Thyroid gland (tissue), 4 donors: ENCODE measurements at regions not wholly inside any gene's neighbourhood (a gene's known extent, or its start where the extent isn't known, plus 50 kb on each side); places are given as distances from the start of the nearest gene placed in this dataset.
A peak's percentile ranks its signal among the peaks of the same experiment; 100 is the strongest.

Experiments
- DNase-seq, 2 donors: peaks; one replicate each; pipeline ENCODE4 v3.0.0-alpha.2; 2019
- H3K27ac ChIP-seq, 3 donors: fragments of 200-600 bp; sonication (generic); 1 replicate in 2 of 3; 2 replicates in 1 of 3; pipeline ENCODE4 v1.5.1; 2016 to 2019; ENCODE audit warnings: mild to moderate bottlenecking in 1 of 3, moderate library complexity in 1 of 3
- H3K27me3 ChIP-seq: fragments of 200-600 bp; sonication (generic); one replicate; pipeline ENCODE4 v1.5.1; 2019
- H3K36me3 ChIP-seq, 2 donors: fragments of 200-600 bp; sonication (generic); one replicate each; pipeline ENCODE4 v1.5.1; 2016 to 2019
- H3K4me1 ChIP-seq, 2 donors: fragments of 200-600 bp; sonication (generic); one replicate each; pipeline ENCODE4 v1.5.1; 2017 to 2019
- H3K4me3 ChIP-seq, 3 donors: fragments of 200-600 bp; sonication (generic); replicated peaks in 1 of 3; 1 replicate in 2 of 3; 2 replicates in 1 of 3; pipeline ENCODE4 v1.5.1; 2016; ENCODE audit warnings: mild to moderate bottlenecking in 1 of 3
- H3K9me3 ChIP-seq: fragments of 200-600 bp; sonication (generic); one replicate; pipeline ENCODE4 v1.5.1; 2017
- POLR2A ChIP-seq, 2 donors: fragments of 450-650 bp; IDR thresholded peaks; one replicate each; pipeline ENCODE4 v1.6.1; 2017; ENCODE audit warnings: antibody characterized with exemption in 2 of 2, mild to moderate bottlenecking in 2 of 2, moderate library complexity in 1 of 2
- WGBS, 2 donors: methylation state at CpG; one replicate each; pipeline ENCODE4 v1.1.5; 2017; 5-methylcytosine and 5-hydroxymethylcytosine counted together
- intact Hi-C: fragments of 100-400 bp; cut with DNase I; formaldehyde crosslinking; loops from one replicate; pipeline ENCODE4 v1.15.1; 2023
- TF ChIP-seq, protein P1 (sequence below), 6 experiments: fragments of 200-600 bp in 3 of 6; fragments of 450-650 bp in 3 of 6; sonication (generic) in 3 of 6; IDR thresholded peaks; one replicate each; pipeline ENCODE4 v1.5.1; 2016 to 2019; ENCODE audit warnings: antibody characterized with exemption in 6 of 6, mild to moderate bottlenecking in 2 of 6, inconsistent platforms in 1 of 6, moderate library complexity in 1 of 6

DNA sequence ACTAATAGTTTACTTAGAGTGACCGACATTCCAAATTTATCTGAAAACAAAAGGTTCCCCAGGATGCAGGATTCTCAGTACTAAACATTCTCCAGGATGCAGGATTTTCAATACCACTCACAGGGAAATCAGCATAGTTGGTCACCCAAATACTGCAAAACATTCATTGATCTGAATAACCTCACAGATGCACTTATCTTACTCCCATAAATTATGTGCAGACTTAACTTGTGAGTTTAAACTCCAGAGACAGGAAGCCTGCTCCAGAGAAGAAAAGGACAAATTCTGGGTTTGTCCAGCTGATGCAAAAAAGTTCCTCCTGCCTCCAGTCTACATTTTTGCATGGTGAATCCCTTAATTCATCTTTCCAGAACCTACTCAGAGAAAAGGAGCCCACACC, 514.2 kb upstream of the TMEM132C start:
- no peak for TF ChIP-seq POLR2A (IDR thresholded peaks at IDR 0.05)
- TF ChIP-seq, protein P1, sequence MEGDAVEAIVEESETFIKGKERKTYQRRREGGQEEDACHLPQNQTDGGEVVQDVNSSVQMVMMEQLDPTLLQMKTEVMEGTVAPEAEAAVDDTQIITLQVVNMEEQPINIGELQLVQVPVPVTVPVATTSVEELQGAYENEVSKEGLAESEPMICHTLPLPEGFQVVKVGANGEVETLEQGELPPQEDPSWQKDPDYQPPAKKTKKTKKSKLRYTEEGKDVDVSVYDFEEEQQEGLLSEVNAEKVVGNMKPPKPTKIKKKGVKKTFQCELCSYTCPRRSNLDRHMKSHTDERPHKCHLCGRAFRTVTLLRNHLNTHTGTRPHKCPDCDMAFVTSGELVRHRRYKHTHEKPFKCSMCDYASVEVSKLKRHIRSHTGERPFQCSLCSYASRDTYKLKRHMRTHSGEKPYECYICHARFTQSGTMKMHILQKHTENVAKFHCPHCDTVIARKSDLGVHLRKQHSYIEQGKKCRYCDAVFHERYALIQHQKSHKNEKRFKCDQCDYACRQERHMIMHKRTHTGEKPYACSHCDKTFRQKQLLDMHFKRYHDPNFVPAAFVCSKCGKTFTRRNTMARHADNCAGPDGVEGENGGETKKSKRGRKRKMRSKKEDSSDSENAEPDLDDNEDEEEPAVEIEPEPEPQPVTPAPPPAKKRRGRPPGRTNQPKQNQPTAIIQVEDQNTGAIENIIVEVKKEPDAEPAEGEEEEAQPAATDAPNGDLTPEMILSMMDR (IDR thresholded peaks at IDR 0.05), result no peak
- 67 to 78% methylated on average over 1 of the region's 1 CpG for WGBS, 2 donors
- Histone ChIP-seq H3K27me3 (no peaks in the 10 kb centered on the region), H3K36me3 (no peaks in the 10 kb centered on the region), H3K9me3 (no peaks in the 10 kb centered on the region), H3K4me1 (no peaks in the 10 kb centered on the region), H3K4me3 (no peak overlapping the region), H3K27ac (no peak overlapping the region)
- no peak for DNase-seq
- intact Hi-C loops, result no loop called here

DNA sequence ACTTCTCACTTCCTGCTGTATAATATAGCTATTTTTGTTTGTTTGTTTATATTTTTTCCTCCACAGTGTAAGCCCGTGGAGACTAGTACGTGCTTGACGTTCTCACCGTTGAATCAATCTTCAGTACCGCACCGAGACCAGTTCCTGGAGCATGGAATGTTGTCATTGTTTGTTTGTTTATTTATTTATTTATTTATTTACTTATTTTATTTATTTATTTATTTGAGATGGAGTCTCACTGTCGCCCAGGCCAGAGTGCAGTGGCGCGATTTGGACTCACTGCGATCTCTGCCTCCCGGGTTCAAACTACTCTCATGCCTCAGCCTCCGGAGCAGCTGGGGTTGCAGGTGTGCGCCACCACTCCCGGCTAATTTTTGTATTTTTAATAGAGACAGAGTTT, 506.6 kb upstream of the TMEM132C start:
- H3K9me3 ChIP-seq, result no peaks in the 10 kb centered on the region
- 96 to 98% methylated on average over 14 of the region's 14 CpGs for WGBS, 2 donors

DNA sequence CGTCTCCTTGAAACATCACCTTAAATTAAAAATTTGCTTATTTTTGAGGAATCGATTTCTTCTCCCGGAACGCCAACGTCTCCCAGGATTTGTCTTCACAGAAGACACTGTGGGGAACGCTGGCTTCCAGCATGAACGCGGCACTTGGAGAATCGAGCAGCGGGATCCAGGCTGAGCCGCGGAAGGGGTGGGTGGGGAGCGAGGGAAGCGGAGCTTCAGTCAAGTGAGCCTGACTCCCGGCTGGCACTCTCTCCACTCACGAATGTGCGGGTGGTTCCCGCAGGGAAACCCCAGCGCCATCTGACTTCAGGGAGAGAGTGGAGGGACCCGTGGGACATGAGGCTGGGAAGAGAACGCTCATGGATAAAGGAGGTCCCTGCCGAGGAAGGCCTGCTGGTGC, 506.0 kb upstream of the TMEM132C start:
- H3K27me3 ChIP-seq, result no peaks in the 10 kb centered on the region
- no peaks in the 10 kb centered on the region for H3K36me3 ChIP-seq
- H3K4me1 ChIP-seq, result no peaks in the 10 kb centered on the region
- TF ChIP-seq, protein P1 (IDR thresholded peaks at IDR 0.05), result no peak
- no peak for TF ChIP-seq POLR2A (IDR thresholded peaks at IDR 0.05)
- H3K9me3 ChIP-seq, result no peaks in the 10 kb centered on the region
- H3K4me3 ChIP-seq, result no peak overlapping the region
- WGBS, 2 donors, result 90 to 97% methylated on average over 22 of the region's 22 CpGs
- intact Hi-C loops, result no loop called here
- H3K27ac ChIP-seq, result no peak overlapping the region
- no peak for DNase-seq

More for the DNA sequence above, 506.6 kb upstream of the TMEM132C start:
- DNase-seq, result no peak
- intact Hi-C loops, result no loop called here
- Histone ChIP-seq H3K4me1 (no peaks in the 10 kb centered on the region), H3K36me3 (no peaks in the 10 kb centered on the region), H3K27me3 (no peaks in the 10 kb centered on the region), H3K4me3 (no peak overlapping the region), H3K27ac (no peak overlapping the region)
- TF ChIP-seq POLR2A (IDR thresholded peaks at IDR 0.05), result no peak
- TF ChIP-seq, protein P1 (IDR thresholded peaks at IDR 0.05), result no peak

DNA sequence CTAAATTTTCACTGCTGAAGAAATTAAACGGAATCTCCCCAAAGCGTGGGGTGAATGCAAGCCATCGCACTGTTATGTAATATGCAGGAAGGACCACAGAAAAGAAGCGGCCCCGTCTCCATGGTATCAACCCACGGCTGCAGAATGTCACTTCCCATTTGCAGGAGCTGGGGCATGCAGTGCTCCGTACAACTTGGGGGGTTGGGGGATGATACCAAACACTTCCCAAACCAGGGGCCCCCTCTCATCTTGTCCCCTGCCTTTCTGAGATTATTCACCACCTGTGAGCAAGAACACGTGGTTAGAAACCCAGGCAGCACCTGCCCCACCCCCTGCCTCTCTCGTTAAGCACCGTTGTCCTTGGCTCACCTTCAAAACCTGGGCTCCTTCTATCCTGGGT, 505.1 kb upstream of the TMEM132C start:
- Histone ChIP-seq H3K27me3 (no peaks in the 10 kb centered on the region), H3K4me1 (no peaks in the 10 kb centered on the region), H3K9me3 (no peaks in the 10 kb centered on the region), H3K4me3 (no peak overlapping the region), H3K27ac (no peak overlapping the region), H3K36me3 (no peaks in the 10 kb centered on the region)
- DNase-seq, result peak; percentile 36 to 50
- TF ChIP-seq, protein P1 (IDR thresholded peaks at IDR 0.05), result no peak
- TF ChIP-seq POLR2A (IDR thresholded peaks at IDR 0.05), result no peak
- intact Hi-C loops, result no loop called here
- 41 to 47% methylated on average over 10 of the region's 10 CpGs for WGBS, 2 donors

DNA sequence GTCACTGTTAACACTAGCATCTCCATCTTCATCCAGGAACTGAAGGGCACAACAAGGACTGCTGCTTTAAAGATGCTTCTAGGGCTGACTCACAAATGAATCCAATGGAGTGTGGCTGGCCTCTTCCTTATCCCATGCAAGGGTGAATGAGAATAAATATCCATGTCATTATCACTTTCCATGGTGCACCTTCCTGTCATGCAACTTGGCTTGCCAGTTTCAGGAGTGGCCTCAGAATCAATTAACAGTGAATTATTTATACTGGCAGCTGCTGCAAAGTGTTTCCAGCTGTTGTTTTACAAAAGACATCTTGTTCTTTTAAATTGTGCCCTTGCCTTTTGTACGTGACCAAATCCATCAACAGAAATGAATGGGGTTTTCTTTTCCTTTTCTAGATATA, 499.3 kb upstream of the TMEM132C start:
- Histone ChIP-seq H3K4me3 (no peak overlapping the region), H3K27ac (no peak overlapping the region), H3K9me3 (no peaks in the 10 kb centered on the region), H3K4me1 (no peaks in the 10 kb centered on the region), H3K36me3 (no peaks in the 10 kb centered on the region), H3K27me3 (no peaks in the 10 kb centered on the region)
- WGBS, 2 donors, result 6 to 24% methylated on average over 1 of the region's 1 CpG
- intact Hi-C loops, result loop anchor here (5.0 kb wide), 1 partner anchor 165 kb away; no protein-coding TSS in a partner anchor
- no peak for DNase-seq
- TF ChIP-seq POLR2A (IDR thresholded peaks at IDR 0.05), result no peak
- TF ChIP-seq, protein P1 (IDR thresholded peaks at IDR 0.05), result no peak
